Lung microvascular endothelial cell (primary cell): ENCODE measurements at regions not wholly inside any gene's neighbourhood (a gene's known extent, or its start where the extent isn't known, plus 50 kb on each side); places are given as distances from the start of the nearest gene placed in this dataset.
"Not testable (repeated sequence)": the region's sequence is repeated elsewhere in the genome, so short reads cannot be mapped to it uniquely, and the experiment has no call there.

Experiments
- DNase-seq, 2 donors: peaks; one replicate each; pipeline versions ENCODE4 v3.0.0 to v3.0.0-alpha.2; 2010; ENCODE audit warnings: low read depth in 2 of 2

DNA sequence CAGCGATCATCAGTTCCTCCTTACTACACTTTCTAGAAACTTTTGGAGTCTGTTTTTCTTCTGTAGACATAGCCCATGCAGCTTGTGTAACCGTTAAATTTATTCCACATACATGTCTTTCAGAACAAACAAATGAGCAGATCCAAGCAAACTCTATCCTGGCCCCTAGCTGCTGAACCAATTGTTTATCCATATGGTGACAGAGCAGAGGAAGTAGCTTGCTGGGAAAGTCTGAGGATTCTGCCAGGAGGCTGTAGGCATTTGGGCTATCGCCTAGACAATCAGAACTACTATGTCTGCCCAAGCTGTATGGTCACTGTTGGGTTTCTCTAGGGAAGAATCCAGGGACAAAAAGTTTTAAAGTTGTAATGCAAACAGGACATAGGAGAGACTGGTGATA, 343.7 kb downstream of the SPRY2 start:
- peak in 1 of 2 donors; percentile 30 for DNase-seq

GRCh38 chr13:79995334-79995733, 345.6 kb downstream of the SPRY2 start:
- peak in 1 of 2 donors; percentile 90 for DNase-seq

- DNase-seq, result no peak
Measured at GRCh38 chr13:79992111-79992510, 348.8 kb downstream of the SPRY2 start.

GRCh38 chr13:79990048-79990447, 350.9 kb downstream of the SPRY2 start:
- no peak for DNase-seq

DNA sequence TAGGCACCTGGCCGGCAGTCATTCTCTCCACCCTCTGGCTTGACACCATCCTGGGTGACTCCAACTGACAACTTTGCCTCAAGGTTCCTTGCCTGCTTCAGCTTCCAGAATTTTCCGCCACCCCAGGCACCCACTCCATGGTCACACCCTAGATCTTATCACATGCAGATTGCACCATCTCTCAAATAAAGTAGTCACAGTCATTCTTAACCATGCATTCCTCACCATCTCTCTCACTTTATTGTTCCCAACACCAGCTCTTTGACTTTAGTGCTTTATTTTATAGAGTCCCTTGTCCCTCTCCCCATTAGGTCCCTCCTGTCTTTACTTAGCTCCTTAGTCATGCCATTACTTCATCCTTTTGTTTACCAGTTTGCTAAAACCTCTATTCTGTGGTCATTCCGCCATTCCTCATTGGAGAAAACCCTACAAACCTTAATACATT, 351.7 kb downstream of the SPRY2 start:
- no peak for DNase-seq

DNA sequence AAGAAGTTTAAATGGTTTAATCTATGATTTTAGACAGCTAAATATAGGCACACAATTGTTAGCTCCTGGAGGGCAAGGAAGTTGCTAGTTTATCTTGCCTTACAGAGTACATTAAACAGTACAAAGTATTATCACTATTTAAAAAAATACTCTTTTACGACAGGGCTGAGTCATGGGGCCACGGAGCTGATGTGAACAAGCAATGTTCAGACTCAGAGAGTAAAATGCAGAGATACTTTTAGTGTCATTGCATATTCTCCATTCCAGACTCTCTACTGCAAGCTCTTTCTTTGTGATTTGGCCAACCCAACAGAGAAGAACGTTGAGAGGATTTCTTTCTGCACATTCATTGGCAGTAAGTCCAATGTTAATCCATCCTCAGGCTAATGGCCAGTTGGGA, 352.4 kb downstream of the SPRY2 start:
- DNase-seq, result peak in 1 of 2 donors; percentile 24

DNA sequence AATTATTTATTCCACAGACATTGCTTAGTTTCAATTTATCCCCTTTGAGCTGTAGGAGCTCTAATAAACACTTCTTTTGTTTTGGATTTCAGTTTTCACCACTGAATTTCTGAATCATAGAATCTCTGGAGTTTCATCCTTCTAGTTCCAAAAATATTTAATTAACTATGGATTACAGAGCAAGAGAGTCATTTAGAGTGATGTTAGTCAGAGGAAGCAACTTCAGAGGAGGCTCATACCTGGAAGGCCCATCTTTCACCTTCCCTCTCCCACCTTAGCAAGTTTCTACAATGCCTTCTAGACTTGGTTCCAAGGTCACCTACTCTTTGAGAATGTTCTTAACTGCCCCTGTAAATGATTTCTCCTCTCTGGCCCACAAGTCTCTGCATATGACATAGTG, 353.2 kb downstream of the SPRY2 start:
- no peak for DNase-seq

DNA sequence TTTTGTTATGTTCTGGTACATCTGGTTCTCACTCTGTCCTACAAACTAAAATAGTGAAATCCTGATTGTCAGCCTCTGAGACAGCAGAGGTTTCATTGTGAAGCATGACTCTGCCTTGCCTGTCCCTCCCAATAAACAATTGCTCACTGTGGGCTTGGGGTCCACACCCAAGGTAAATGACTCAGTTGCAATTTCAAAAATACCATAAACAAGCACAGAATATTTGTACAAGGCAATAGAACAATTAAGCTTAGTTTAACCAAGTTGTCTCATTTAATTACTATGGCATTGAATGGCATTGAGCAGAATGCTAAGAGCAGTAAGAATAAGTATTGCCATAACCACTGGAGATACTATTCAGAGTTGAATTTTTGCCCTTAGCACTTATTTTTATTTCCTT, 353.6 kb downstream of the SPRY2 start:
- DNase-seq, result peak in 1 of 2 donors; percentile 28

GRCh38 chr13:79986890-79987289, 354.0 kb downstream of the SPRY2 start:
- no peak for DNase-seq

GRCh38 chr13:79974935-79975650, 365.8 kb downstream of the SPRY2 start:
- not testable (repeated sequence) for DNase-seq

- peak in 1 of 2 donors; percentile 80 for DNase-seq
Measured at GRCh38 chr13:79973533-79973963, 367.4 kb downstream of the SPRY2 start.

- DNase-seq, result no peak
Measured at GRCh38 chr13:79972066-79972569, 368.8 kb downstream of the SPRY2 start.

GRCh38 chr13:79966493-79966895, 374.4 kb downstream of the SPRY2 start:
- no peak for DNase-seq

- DNase-seq, result no peak
Measured at GRCh38 chr13:79966059-79966458, 374.9 kb downstream of the SPRY2 start.

- no peak for DNase-seq
Measured at GRCh38 chr13:79946556-79946955, 394.4 kb downstream of the SPRY2 start.

DNA sequence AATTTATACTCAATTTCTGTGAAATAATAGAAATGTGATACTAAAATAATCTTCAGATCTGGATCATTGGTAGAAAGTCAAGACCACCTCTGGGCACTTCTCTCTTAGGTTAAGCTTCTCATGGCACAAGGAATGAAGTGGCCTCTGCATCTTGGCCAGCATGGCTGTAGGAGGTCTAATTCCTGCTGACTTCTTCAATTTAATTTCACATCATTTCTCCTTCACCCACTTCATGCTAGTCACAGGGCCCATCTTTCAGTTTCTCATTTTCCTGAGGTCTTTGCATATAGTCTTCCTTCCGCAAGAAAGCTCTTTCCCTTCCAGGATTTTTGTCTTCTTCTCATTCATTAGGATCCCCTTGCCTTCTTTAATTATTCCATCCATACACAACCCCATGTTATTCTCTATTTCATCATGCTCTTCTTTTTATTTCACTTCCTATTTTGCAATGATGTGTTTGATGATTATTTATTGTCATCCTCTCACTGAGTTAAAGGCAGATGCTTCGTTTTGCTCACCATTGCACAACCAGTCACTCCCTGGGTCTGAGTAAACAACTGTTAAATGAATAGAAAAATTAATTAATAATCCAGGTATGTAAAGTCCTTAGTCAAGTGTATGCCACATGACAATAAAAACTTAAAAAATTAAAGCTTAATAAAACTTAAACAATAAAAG, 397.4 kb downstream of the SPRY2 start:
- DNase-seq, result no peak

GRCh38 chr13:79941752-79942151, 399.2 kb downstream of the SPRY2 start:
- no peak for DNase-seq

DNA sequence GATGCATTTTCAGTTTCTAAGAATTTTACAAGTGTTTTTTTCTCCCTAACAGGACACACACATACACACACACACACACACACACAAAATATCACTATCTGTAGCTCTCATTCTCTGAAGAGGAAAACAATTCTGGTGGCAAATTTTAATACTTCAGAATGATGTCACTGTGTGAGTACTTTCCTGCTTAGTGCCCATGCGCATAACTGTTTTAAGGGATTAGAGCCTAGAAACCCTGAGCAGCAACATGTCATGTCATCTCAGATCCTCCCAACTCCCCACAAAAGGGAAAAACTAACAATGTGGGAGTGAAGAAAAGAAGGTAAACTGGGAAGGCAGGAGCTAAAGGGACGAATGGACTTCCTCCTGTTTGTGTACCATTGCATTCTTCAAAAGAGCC, 401.2 kb downstream of the SPRY2 start:
- DNase-seq, result peak in 1 of 2 donors; percentile 9

DNA sequence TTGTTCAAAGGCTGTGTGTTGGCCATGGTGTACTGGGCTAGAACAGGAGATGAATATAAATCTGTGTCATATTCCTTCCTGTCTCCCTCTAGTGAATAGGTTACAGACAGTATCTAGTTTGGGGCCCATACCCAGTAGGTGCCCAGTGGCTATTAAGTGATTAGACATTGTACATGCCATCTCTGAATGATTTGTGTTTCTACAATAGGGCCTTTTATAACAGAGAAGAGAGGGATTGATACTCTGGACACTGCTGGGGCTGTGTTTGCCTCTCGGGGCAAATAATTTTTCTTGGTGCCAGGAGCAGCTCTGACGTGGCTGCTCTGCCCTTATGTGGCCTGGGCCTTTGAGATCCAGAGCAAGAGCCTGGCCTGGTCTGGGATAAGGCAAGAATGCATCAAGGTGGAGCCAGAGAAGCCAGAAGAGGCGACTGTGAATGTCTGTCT, 403.1 kb downstream of the SPRY2 start:
- DNase-seq, result peak; percentile 59

- DNase-seq, result no peak
Measured at GRCh38 chr13:79937311-79937710, 403.6 kb downstream of the SPRY2 start.

DNA sequence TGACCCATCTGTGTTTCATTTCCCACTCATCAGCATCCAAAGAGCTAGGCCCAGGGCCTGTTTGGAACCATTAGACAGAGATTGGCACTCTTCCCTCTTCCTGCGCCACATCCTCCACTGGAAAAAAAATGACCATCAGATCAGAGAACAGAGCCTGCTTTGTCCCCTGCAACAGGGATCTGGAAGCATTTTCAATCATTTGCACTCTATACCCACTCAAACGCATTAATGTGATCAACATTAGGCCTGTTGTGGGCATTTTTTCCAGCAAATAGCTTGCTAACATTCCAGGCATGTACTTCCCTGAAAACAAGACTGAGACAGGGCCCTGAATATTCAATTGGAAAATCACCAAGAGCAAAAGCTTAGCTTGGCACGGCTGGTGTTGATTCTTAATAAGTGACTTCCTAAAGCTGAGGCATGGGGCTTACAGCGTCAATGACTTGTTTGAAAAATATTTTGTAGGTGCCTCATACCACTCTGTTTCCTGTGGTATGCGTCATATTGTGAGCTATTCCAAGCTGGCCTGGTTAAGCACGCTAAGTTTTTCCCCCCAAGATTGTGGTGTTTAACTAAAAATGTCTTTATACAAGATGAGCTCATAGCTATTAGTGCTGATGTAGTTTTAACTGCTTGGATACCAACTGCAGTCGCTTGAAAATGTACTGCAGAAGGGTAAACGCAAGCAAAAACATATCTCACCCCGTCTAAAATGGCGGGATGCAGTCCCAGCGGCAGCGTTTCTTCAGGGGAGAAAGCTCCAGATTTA, 404.4 kb downstream of the SPRY2 start:
- DNase-seq, result peak; percentile 97 to 100

GRCh38 chr13:79935121-79935520, 405.8 kb downstream of the SPRY2 start:
- DNase-seq, result no peak
